Neuronal stem cell (in vitro differentiated cells): ENCODE measurements at regions not wholly inside any gene's neighbourhood (a gene's known extent, or its start where the extent isn't known, plus 50 kb on each side); places are given as distances from the start of the nearest gene placed in this dataset.
A peak's percentile ranks its signal among the peaks of the same experiment; 100 is the strongest.

Experiments
- DNase-seq: peaks from one replicate; pipeline ENCODE4 v3.0.0-alpha.2; 2013; ENCODE audit warnings: low spot score
- H2AFZ ChIP-seq: one replicate; pipeline ENCODE4 v1.6.1; 2013; ENCODE audit warnings: mild to moderate bottlenecking, low read length, inconsistent platforms
- H2AK5ac ChIP-seq: 2 replicates; pipeline ENCODE4 v1.6.1; 2013; ENCODE audit warnings: low read depth, mild to moderate bottlenecking, inconsistent platforms, low read length, moderate library complexity, mixed read lengths
- H2BK120ac ChIP-seq: 2 replicates; pipeline ENCODE4 v1.6.1; 2013; ENCODE audit warnings: low read depth, mild to moderate bottlenecking, inconsistent platforms, low read length, moderate library complexity, mixed read lengths
- H2BK12ac ChIP-seq: one replicate; pipeline ENCODE4 v1.6.1; 2013; ENCODE audit warnings: low read length, inconsistent platforms
- H2BK15ac ChIP-seq: 2 replicates; pipeline ENCODE4 v1.6.1; 2013; ENCODE audit warnings: mild to moderate bottlenecking, low read length, inconsistent platforms, mixed read lengths
- H2BK5ac ChIP-seq: one replicate; pipeline ENCODE4 v1.6.1; 2013; ENCODE audit warnings: inconsistent platforms, mild to moderate bottlenecking, low read length, moderate library complexity
- H3K14ac ChIP-seq: one replicate; pipeline ENCODE4 v1.6.1; 2013; ENCODE audit warnings: low read length, inconsistent platforms
- H3K18ac ChIP-seq: 2 replicates; pipeline ENCODE4 v1.6.1; 2013; ENCODE audit warnings: low read length, inconsistent platforms
- H3K23ac ChIP-seq: 2 replicates; pipeline ENCODE4 v1.6.1; 2013; ENCODE audit warnings: low read depth, mild to moderate bottlenecking, mixed read lengths, low read length, inconsistent platforms; ENCODE audit not compliant: poor library complexity
- H3K27ac ChIP-seq: replicated peaks from 3 replicates; pipeline ENCODE4 v1.5.1; 2013; ENCODE audit warnings: low read length, inconsistent platforms
- H3K27me3 ChIP-seq, 3 experiments: 2 replicates each; pipeline ENCODE4 v1.6.1; 2013; ENCODE audit warnings: low read length in 3 of 3, mild to moderate bottlenecking in 2 of 3, inconsistent platforms in 1 of 3, low read depth in 1 of 3, mixed read lengths in 1 of 3, moderate library complexity in 1 of 3; ENCODE audit not compliant: control insufficient read depth in 3 of 3, insufficient read depth in 3 of 3
- H3K36me3 ChIP-seq, 2 donors: replicated peaks in 1 of 2; 2 replicates each; pipeline ENCODE4 v1.6.1; 2013; ENCODE audit warnings: low read length in 2 of 2; ENCODE audit not compliant: control insufficient read depth in 2 of 2, insufficient read depth in 2 of 2
- H3K4ac ChIP-seq: 2 replicates; pipeline ENCODE4 v1.6.1; 2013; ENCODE audit warnings: inconsistent platforms, mild to moderate bottlenecking, low read length, moderate library complexity
- H3K4me1 ChIP-seq, 2 donors: 1 replicate in 1 of 2; 2 replicates in 1 of 2; pipeline ENCODE4 v1.6.1; 2013; ENCODE audit warnings: low read length in 2 of 2, low read depth in 1 of 2; ENCODE audit not compliant: control insufficient read depth in 2 of 2, insufficient read depth in 1 of 2
- H3K4me2 ChIP-seq: one replicate; pipeline ENCODE4 v1.6.1; 2013; ENCODE audit warnings: mild to moderate bottlenecking, low read length, inconsistent platforms; ENCODE audit not compliant: insufficient read depth, poor library complexity, severe bottlenecking
- H3K4me3 ChIP-seq, 2 donors: 2 replicates each; pipeline ENCODE4 v1.5.1; 2013; ENCODE audit warnings: low read length in 2 of 2, mild to moderate bottlenecking in 2 of 2, inconsistent platforms in 1 of 2, moderate library complexity in 1 of 2
- H3K79me1 ChIP-seq: one replicate; pipeline ENCODE4 v1.6.1; 2013; ENCODE audit warnings: low read depth, mild to moderate bottlenecking, inconsistent platforms, low read length, moderate library complexity
- H3K9ac ChIP-seq: one replicate; pipeline ENCODE4 v1.6.1; 2013; ENCODE audit warnings: mild to moderate bottlenecking, low read depth, low read length, inconsistent platforms; ENCODE audit not compliant: poor library complexity
- H3K9me3 ChIP-seq, 2 donors: replicated peaks in 1 of 2; 2 replicates each; pipeline versions ENCODE3 to v1.6.1; 2013; ENCODE audit warnings: low read length in 2 of 2, mild to moderate bottlenecking in 2 of 2, inconsistent platforms in 1 of 2, low read depth in 1 of 2, mixed read lengths in 1 of 2, moderate library complexity in 1 of 2; ENCODE audit not compliant: control insufficient read depth in 2 of 2, insufficient read depth in 1 of 2
- H4K8ac ChIP-seq: one replicate; pipeline ENCODE4 v1.6.1; 2013; ENCODE audit warnings: low read depth, mild to moderate bottlenecking, inconsistent platforms, low read length, moderate library complexity
- H4K91ac ChIP-seq: one replicate; pipeline ENCODE4 v1.6.1; 2013; ENCODE audit warnings: low read length, low read depth, mild to moderate bottlenecking, inconsistent platforms; ENCODE audit not compliant: poor library complexity
- WGBS, 2 donors: extraction: QIAGEN DNeasy Blood & Tissue Kit; methylation state at CpG; one replicate each; pipeline ENCODE4 v1.1.7; 2013; ENCODE audit warnings: missing lambda C conversion rate in 2 of 2, mixed read lengths in 1 of 2; ENCODE audit not compliant: insufficient read length in 2 of 2, insufficient replicate concordance in 1 of 2; ENCODE audit errors: extremely low coverage in 2 of 2; 5-methylcytosine and 5-hydroxymethylcytosine counted together

DNA sequence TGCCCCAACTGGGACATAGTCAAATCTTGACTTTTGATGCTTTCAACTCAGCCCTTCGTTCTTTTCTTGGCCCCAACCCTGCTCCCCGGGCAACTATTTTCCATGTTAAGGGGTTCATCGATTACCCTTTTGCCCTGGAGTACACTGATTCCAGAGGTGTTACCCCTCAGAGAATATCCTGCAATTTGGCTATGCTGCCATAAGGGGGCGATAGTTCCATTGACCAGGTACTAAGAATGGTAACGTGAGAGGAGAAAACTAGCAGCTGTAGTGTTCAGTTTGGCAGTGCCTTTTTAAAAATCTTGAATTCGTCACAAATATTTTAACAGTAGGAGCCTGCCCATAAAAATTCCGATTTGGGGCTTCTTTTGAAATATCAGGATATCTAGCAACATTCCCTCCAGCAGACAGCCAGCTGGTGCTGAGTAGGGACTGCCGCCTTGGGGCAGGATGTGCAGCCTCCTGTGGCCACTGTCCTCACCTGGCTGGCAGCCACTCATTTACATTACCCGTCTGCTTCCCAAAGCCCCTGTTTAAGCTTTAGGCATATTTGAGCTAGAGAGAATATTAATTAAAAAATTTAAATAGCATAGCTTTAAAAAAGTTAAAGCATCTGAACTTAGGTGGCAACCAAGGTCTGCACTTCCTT is 146.3 kb upstream of the SKOR2 start:
- WGBS, 2 donors: no CpG with 5 or more reads among the region's 9 CpGs
- H4K8ac ChIP-seq: no peak overlapping the region
- no peak overlapping the region for H3K9ac ChIP-seq
- no peaks in the 10 kb centered on the region for H3K79me1 ChIP-seq
- H2AK5ac ChIP-seq: no peak overlapping the region
- no peak overlapping the region for H3K4me2 ChIP-seq
- no peak overlapping the region for H2BK12ac ChIP-seq
- no peak overlapping the region for H2BK120ac ChIP-seq
- H2BK5ac ChIP-seq: no peak overlapping the region
- peaks cover 0 to 6% of the 10 kb centered on the region in 2 donors for H3K9me3 ChIP-seq
- H4K91ac ChIP-seq: no peak overlapping the region
- no peaks in the 10 kb centered on the region for H3K36me3 ChIP-seq
- no peak overlapping the region for H3K18ac ChIP-seq
- H3K4me1 ChIP-seq: no peaks in the 10 kb centered on the region
- DNase-seq: no peak
- H3K27me3 ChIP-seq: no peaks in the 10 kb centered on the region
- no peak overlapping the region for H3K4me3 ChIP-seq
- H2BK15ac ChIP-seq: no peak overlapping the region
- H3K14ac ChIP-seq: no peak overlapping the region
- H3K23ac ChIP-seq: no peak overlapping the region
- H3K4ac ChIP-seq: no peak overlapping the region
- H3K27ac ChIP-seq: no peak overlapping the region
- H2AFZ ChIP-seq: no peak overlapping the region

DNA sequence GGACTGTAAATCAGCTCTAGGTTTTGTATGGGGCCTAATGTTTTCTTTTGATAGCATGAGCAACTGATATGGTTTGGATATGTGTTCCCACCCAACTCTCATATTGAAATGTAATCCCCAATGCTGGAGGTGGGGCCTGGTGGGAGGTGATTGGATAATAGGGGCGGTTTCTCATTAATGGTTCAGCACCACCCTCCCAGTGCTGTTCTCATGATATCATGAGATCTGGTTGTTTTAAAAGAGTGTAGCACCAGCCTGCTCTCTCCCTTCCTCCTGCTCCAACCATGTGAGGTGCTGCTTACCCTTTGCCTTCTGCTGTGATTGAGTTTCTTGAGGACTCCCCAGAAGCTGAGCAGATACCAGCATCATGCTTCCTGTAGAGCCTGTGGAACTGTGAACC is 140.2 kb upstream of the SKOR2 start:
- Histone ChIP-seq H3K4me3 (no peak overlapping the region), H4K91ac (no peak overlapping the region), H3K27me3 (peaks cover 0 to 2% (median 0%) of the 10 kb centered on the region in 3 experiments), H3K18ac (no peak overlapping the region), H2BK5ac (no peak overlapping the region), H2BK120ac (no peak overlapping the region), H3K4ac (no peak overlapping the region), H3K9me3 (no peaks in the 10 kb centered on the region), H3K36me3 (no peaks in the 10 kb centered on the region), H2AK5ac (no peak overlapping the region), H4K8ac (no peak overlapping the region), H3K27ac (no peak overlapping the region), H3K9ac (no peak overlapping the region), H3K23ac (no peak overlapping the region), H3K4me2 (no peak overlapping the region), H3K79me1 (no peaks in the 10 kb centered on the region), H3K4me1 (no peaks in the 10 kb centered on the region), H2BK15ac (no peak overlapping the region), H3K14ac (no peak overlapping the region), H2BK12ac (no peak overlapping the region), H2AFZ (no peak overlapping the region)
- WGBS, 2 donors: no CpG with 5 or more reads among the region's 1 CpG
- DNase-seq: no peak

DNA sequence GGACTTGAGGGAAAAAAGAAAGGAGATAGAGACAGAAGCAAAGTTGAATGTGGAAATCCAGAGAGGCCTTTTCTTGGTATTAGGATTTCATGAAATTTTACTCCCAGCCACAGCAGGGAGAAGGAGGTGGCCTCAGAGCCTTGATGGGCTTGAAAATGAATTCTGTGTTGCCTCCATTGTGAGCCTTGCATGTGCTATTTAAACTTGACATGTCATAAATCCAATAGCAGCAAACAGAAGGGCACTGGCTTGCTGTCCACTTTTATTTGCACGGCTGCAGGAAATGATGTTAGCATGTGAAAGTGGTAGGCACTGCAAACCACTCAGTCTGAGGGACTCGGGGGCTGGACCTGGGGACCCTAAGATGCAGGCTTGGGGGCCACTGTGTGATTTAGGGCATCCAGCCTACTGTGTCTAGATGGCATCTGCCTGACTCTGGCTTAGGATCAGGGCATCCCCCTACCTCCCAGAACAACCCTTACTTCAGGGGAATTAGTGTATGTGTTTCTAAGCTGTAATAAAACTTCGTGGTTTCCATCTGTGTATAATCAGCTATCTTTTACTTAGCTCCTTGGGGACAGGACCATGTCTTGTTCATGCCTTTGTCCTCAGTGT is 139.1 kb upstream of the SKOR2 start:
- Histone ChIP-seq H4K8ac (no peak overlapping the region), H3K27me3 (peaks cover 0 to 2% (median 0%) of the 10 kb centered on the region in 3 experiments), H4K91ac (no peak overlapping the region), H2BK120ac (no peak overlapping the region), H3K36me3 (no peaks in the 10 kb centered on the region), H2AFZ (no peak overlapping the region), H3K4me2 (no peak overlapping the region), H2BK15ac (no peak overlapping the region), H3K9me3 (no peaks in the 10 kb centered on the region), H2AK5ac (no peak overlapping the region), H3K4me1 (no peaks in the 10 kb centered on the region), H3K4me3 (no peak overlapping the region), H3K23ac (no peak overlapping the region), H3K14ac (no peak overlapping the region), H3K4ac (no peak overlapping the region), H3K79me1 (no peaks in the 10 kb centered on the region), H3K18ac (no peak overlapping the region), H2BK12ac (no peak overlapping the region), H3K27ac (no peak overlapping the region), H2BK5ac (no peak overlapping the region), H3K9ac (peak overlapping the region; percentile 54)
- no peak for DNase-seq
- WGBS, 2 donors: no CpG with 5 or more reads among the region's 3 CpGs

DNA sequence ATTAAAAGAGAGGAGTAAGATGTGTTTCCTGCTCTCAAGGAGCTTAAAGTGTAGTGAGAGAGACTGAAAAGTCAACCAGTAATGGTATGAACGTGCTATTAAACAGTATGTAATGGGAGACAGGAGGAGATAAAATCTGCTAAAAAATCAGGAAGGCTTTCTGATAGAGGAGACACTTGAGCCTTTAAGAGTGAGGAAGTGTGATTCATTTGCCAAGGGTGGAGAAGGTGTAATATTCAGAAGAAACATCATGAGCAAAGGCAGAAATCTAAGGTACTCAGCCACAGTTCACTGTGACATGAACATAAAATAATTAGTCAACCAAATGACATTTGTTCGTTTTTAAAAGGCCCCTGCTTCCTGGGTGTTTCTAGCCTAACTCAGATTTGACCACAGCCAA is 137.8 kb upstream of the SKOR2 start:
- no peak overlapping the region for H3K18ac ChIP-seq
- no peak overlapping the region for H2AK5ac ChIP-seq
- H3K4me3 ChIP-seq: no peak overlapping the region
- H2BK120ac ChIP-seq: no peak overlapping the region
- no peak overlapping the region for H3K14ac ChIP-seq
- H2BK5ac ChIP-seq: no peak overlapping the region
- H4K8ac ChIP-seq: no peak overlapping the region
- H3K4ac ChIP-seq: no peak overlapping the region
- peaks cover 0 to 2% (median 0%) of the 10 kb centered on the region in 3 experiments for H3K27me3 ChIP-seq
- no peak overlapping the region for H3K23ac ChIP-seq
- H3K79me1 ChIP-seq: no peaks in the 10 kb centered on the region
- no CpG with 5 or more reads among the region's 2 CpGs for WGBS, 2 donors
- H3K4me1 ChIP-seq: no peaks in the 10 kb centered on the region
- DNase-seq: no peak
- H3K27ac ChIP-seq: no peak overlapping the region
- no peak overlapping the region for H2BK12ac ChIP-seq
- H3K9me3 ChIP-seq: no peaks in the 10 kb centered on the region
- H3K4me2 ChIP-seq: no peak overlapping the region
- no peaks in the 10 kb centered on the region for H3K36me3 ChIP-seq
- H2AFZ ChIP-seq: no peak overlapping the region
- H4K91ac ChIP-seq: no peak overlapping the region
- H2BK15ac ChIP-seq: no peak overlapping the region
- no peak overlapping the region for H3K9ac ChIP-seq
